ENCODE measurements at regions not wholly inside any gene's neighbourhood (a gene's known extent, or its start where the extent isn't known, plus 50 kb on each side); places are given as distances from the start of the nearest gene placed in this dataset.

GRCh38 chr4:10333942-10334341 lies 123.3 kb downstream of the ZNF518B start:
- Histone ChIP-seq H3K27me3 (ENCODE audit: control insufficient read depth, insufficient read depth, low read length) (no peaks in the 10 kb centered on the region), H3K4me3 (ENCODE audit: low read depth, low read length) (no peak overlapping the region), H3K36me3 (ENCODE audit: control insufficient read depth, insufficient read depth, low read length) (no peaks in the 10 kb centered on the region)
- POLR2A ChIA-PET, result no interaction called here
- no peak for TF ChIP-seq CTCF (IDR thresholded peaks at IDR 0.05; ENCODE audit: insufficient read depth, low read depth, low read length)
- CTCF ChIA-PET, result interaction anchor here (1.0 to 1.3 kb wide), 2 partner anchors 20 to 176 kb away, joined by 3 to 5 read pairs; no protein-coding TSS in a partner anchor
- no peak for DNase-seq (ENCODE audit: low read depth)

- H3K36me3 ChIP-seq (ENCODE audit: control insufficient read depth, insufficient read depth, low read length), result no peaks in the 10 kb centered on the region
- CTCF ChIA-PET, result interaction anchor here (1.2 kb wide), 1 partner anchor 9 kb away, joined by 3 read pairs; no protein-coding TSS in a partner anchor
- no peak for TF ChIP-seq CTCF (IDR thresholded peaks at IDR 0.05; ENCODE audit: insufficient read depth, low read depth, low read length)
- H3K4me3 ChIP-seq (ENCODE audit: low read depth, low read length), result no peak overlapping the region
- H3K27me3 ChIP-seq (ENCODE audit: control insufficient read depth, insufficient read depth, low read length), result peaks cover 8% of the 10 kb centered on the region; the same call in 1 of the 2 replicates
- POLR2A ChIA-PET, result no interaction called here
- no peak for DNase-seq (ENCODE audit: low read depth)
These were observed 131.2 kb downstream of the ZNF518B start for GRCh38 chr4:10326075-10326474.

- Histone ChIP-seq H3K4me3 (ENCODE audit: low read depth, low read length) (no peak overlapping the region), H3K36me3 (ENCODE audit: control insufficient read depth, insufficient read depth, low read length) (no peaks in the 10 kb centered on the region), H3K27me3 (ENCODE audit: control insufficient read depth, insufficient read depth, low read length) (peaks cover 4% of the 10 kb centered on the region; the same call in 1 of the 2 replicates)
- POLR2A ChIA-PET, result no interaction called here
- DNase-seq (ENCODE audit: low read depth), result no peak
- CTCF ChIA-PET, result no interaction called here
- no peak for TF ChIP-seq CTCF (IDR thresholded peaks at IDR 0.05; ENCODE audit: insufficient read depth, low read depth, low read length)
These were observed 135.3 kb downstream of the ZNF518B start for GRCh38 chr4:10321931-10322330.

- no peak for DNase-seq (ENCODE audit: low read depth)
These were observed 137.1 kb downstream of the ZNF518B start for GRCh38 chr4:10320130-10320529.

GRCh38 chr4:10317345-10317744 lies 139.9 kb downstream of the ZNF518B start:
- no peak for TF ChIP-seq CTCF (IDR thresholded peaks at IDR 0.05; ENCODE audit: insufficient read depth, low read depth, low read length)
- ChIA-PET CTCF (interaction anchor here (0.6 to 1.5 kb wide), 4 partner anchors 9 to 159 kb away, joined by 3 to 5 read pairs (median 3); no protein-coding TSS in a partner anchor), POLR2A (no interaction called here)
- H3K27me3 ChIP-seq (ENCODE audit: control insufficient read depth, insufficient read depth, low read length), result no peaks in the 10 kb centered on the region
- no peak for DNase-seq (ENCODE audit: low read depth)
- no peaks in the 10 kb centered on the region for H3K36me3 ChIP-seq (ENCODE audit: control insufficient read depth, insufficient read depth, low read length)
- no peak overlapping the region for H3K4me3 ChIP-seq (ENCODE audit: low read depth, low read length)

More at GRCh38 chr4:10320130-10320529, 137.1 kb downstream of the ZNF518B start:
- no peak overlapping the region for H3K4me3 ChIP-seq (ENCODE audit: low read depth, low read length)
- no peak for TF ChIP-seq CTCF (IDR thresholded peaks at IDR 0.05; ENCODE audit: insufficient read depth, low read depth, low read length)
- H3K36me3 ChIP-seq (ENCODE audit: control insufficient read depth, insufficient read depth, low read length), result no peaks in the 10 kb centered on the region
- ChIA-PET CTCF (no interaction called here), POLR2A (no interaction called here)
- peaks cover 4% of the 10 kb centered on the region; the same call in 1 of the 2 replicates for H3K27me3 ChIP-seq (ENCODE audit: control insufficient read depth, insufficient read depth, low read length)
